SJSA1 (cell line): ENCODE measurements at regions not wholly inside any gene's neighbourhood (a gene's known extent, or its start where the extent isn't known, plus 50 kb on each side); places are given as distances from the start of the nearest gene placed in this dataset.

Experiments
- DNase-seq, 2 experiments: peaks; one replicate each; pipeline ENCODE4 v3.0.0-alpha.2; 2015 to 2020; ENCODE audit warnings: low spot score in 2 of 2, low read depth in 1 of 2
- H3K27ac ChIP-seq: fragments of 250-450 bp; sonication (Bioruptor Pico); 2 replicates; pipeline ENCODE4 v1.5.1; 2020; ENCODE audit warnings: mild to moderate bottlenecking, moderate library complexity
- H3K27me3 ChIP-seq: fragments of 250-450 bp; sonication (Bioruptor Pico); replicated peaks from 2 replicates; pipeline ENCODE4 v1.5.1; 2020; ENCODE audit warnings: mild to moderate bottlenecking, moderate library complexity
- H3K36me3 ChIP-seq: fragments of 250-450 bp; sonication (Bioruptor Pico); 2 replicates; pipeline ENCODE4 v1.5.1; 2020; ENCODE audit warnings: mild to moderate bottlenecking
- H3K4me1 ChIP-seq: fragments of 250-450 bp; sonication (Bioruptor Pico); replicated peaks from 2 replicates; pipeline ENCODE4 v1.6.1; 2021; ENCODE audit warnings: mild to moderate bottlenecking
- H3K4me3 ChIP-seq: fragments of 250-450 bp; sonication (Bioruptor Pico); 2 replicates; pipeline ENCODE4 v1.5.1; 2020; ENCODE audit warnings: mild to moderate bottlenecking
- H3K9me3 ChIP-seq: fragments of 250-450 bp; sonication (Bioruptor Pico); replicated peaks from 2 replicates; pipeline ENCODE4 v1.5.1; 2020; ENCODE audit warnings: mild to moderate bottlenecking

DNA sequence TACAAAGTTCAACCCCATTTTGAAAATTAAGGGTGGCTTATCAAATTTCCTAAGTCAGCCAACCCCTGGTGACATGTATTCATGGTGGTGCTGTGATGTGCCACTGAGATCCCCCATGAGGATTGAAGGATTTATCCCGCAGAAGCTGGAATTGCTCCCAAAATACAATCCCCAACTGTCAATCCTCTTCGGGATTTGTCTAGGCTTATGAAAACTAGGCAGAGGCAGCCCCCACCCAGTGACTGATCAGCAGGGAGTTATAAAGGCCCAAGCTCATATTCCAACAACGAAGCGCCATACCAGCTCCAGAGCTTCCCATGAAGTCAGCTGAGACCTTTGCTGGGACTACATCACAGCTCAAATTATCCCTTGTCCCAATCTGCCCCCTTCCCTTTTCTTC, 316.0 kb downstream of the ENC1 start:
- Histone ChIP-seq H3K36me3 (no peaks in the 10 kb centered on the region), H3K27ac (no peak overlapping the region), H3K27me3 (no peaks in the 10 kb centered on the region), H3K4me1 (peaks cover 16% of the 10 kb centered on the region), H3K4me3 (no peak overlapping the region), H3K9me3 (no peaks in the 10 kb centered on the region)
- no peak for DNase-seq

DNA sequence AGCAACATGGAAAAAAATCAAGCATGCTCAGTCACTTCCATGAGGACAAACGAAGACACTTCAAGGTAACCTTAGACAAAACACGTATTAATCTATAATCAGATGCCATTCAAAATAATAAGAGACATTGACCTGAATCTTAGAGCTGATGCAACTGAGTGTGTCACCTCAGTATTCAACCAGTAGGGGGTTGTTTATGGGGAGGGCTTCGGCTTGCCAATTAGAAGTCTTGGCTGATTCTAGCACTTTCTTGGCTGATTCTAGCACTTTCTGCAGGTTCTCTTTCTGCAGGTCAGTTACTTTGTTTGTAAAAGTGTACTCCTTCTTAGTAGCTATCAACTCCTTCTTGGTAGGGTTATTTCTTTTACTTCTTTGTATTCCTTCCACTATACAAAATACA, 317.6 kb downstream of the ENC1 start:
- Histone ChIP-seq H3K27ac (no peak overlapping the region), H3K4me1 (peaks cover 23% of the 10 kb centered on the region), H3K36me3 (no peaks in the 10 kb centered on the region), H3K27me3 (no peaks in the 10 kb centered on the region), H3K9me3 (no peaks in the 10 kb centered on the region), H3K4me3 (no peak overlapping the region)
- DNase-seq = no peak

DNA sequence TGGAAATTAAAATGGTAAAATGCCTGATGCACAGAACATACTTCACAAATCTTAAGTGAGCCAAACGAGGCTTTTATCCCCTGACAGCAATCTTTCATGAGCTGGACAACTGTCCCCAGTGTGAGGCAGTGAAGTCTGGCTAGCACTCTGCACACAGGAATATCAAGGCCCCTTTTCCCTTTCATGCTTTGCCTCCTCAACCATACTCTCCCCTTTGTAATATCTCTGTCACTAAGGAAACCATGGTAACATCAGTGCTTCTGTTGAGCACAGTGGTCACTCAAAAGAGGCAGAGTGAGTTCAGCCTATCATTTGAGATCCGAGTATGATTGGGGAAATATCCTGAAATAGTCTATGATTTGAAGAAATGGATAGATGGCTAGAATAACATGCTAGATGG, 318.3 kb downstream of the ENC1 start:
- peaks cover 17% of the 10 kb centered on the region for H3K4me1 ChIP-seq
- H3K9me3 ChIP-seq = no peaks in the 10 kb centered on the region
- H3K27me3 ChIP-seq = no peaks in the 10 kb centered on the region
- no peak overlapping the region for H3K27ac ChIP-seq
- H3K4me3 ChIP-seq = no peak overlapping the region
- no peaks in the 10 kb centered on the region for H3K36me3 ChIP-seq
- DNase-seq = no peak

DNA sequence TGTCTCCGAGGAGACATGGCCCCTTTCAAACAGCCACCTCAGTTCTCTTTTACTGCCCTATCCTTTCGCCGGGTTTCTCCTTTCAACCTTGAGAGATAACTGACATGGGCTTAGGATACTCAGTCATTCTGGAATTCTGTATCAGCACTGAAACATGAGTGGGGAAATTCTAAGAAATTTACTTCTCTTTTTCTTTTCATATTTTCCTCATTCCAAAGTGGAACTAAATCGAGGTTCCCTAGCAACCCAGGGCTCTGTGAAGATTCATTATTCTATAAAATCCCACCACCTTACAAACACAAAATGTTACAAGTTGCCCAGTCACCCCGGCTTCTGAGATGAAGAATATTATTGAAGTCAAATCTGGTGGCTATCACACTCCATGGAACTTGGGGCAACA, 319.2 kb downstream of the ENC1 start:
- peaks cover 17% of the 10 kb centered on the region for H3K4me1 ChIP-seq
- H3K36me3 ChIP-seq = no peaks in the 10 kb centered on the region
- H3K4me3 ChIP-seq = no peak overlapping the region
- H3K27ac ChIP-seq = no peak overlapping the region
- H3K27me3 ChIP-seq = no peaks in the 10 kb centered on the region
- DNase-seq = no peak
- H3K9me3 ChIP-seq = no peaks in the 10 kb centered on the region

DNA sequence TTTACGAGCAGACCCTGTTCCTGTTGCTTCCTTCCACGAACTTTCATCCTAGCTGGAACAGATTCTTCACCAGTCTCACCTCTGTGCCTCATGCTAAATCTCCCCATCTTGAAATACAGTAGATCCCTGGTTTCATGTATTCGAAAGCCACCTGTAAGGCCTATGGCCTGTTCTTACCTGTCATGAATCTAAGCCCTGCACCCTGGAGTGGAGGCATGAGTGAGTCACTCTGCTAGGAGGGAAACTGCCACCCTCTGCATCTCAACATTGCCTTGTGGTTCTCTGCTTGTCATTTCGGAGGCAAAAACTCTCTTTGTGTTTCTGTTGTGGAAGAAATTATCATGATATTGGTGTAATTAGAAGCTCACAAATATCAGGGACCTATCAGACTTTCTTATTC, 320.0 kb downstream of the ENC1 start:
- no peak for DNase-seq
- H3K9me3 ChIP-seq = no peaks in the 10 kb centered on the region
- H3K36me3 ChIP-seq = no peaks in the 10 kb centered on the region

DNA sequence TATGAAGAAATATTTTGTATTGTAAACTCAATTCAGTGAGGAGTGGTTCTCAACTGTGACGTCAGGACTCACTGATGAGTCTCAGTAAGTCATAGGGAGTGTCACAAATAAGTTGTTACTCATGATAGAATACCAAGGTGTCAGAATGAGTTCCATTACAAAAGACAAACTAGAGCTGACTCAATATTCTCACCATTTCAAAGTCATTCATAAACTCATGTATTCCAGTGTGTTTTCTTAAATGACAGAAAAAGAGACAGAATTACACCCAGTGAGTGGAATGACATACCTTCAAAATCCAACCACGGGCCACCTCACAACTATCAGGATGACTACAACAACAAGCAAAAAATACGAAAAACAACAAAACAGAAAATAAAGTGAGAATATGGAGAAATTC, 321.5 kb downstream of the ENC1 start:
- Histone ChIP-seq H3K4me1 (peaks cover 33% of the 10 kb centered on the region), H3K9me3 (no peaks in the 10 kb centered on the region), H3K27ac (no peak overlapping the region), H3K27me3 (no peaks in the 10 kb centered on the region), H3K4me3 (no peak overlapping the region), H3K36me3 (no peaks in the 10 kb centered on the region)
- no peak for DNase-seq

More for the DNA sequence above, 320.0 kb downstream of the ENC1 start:
- H3K4me3 ChIP-seq = no peak overlapping the region
- no peaks in the 10 kb centered on the region for H3K27me3 ChIP-seq
- H3K27ac ChIP-seq = no peak overlapping the region
- H3K4me1 ChIP-seq = peaks cover 24% of the 10 kb centered on the region

DNA sequence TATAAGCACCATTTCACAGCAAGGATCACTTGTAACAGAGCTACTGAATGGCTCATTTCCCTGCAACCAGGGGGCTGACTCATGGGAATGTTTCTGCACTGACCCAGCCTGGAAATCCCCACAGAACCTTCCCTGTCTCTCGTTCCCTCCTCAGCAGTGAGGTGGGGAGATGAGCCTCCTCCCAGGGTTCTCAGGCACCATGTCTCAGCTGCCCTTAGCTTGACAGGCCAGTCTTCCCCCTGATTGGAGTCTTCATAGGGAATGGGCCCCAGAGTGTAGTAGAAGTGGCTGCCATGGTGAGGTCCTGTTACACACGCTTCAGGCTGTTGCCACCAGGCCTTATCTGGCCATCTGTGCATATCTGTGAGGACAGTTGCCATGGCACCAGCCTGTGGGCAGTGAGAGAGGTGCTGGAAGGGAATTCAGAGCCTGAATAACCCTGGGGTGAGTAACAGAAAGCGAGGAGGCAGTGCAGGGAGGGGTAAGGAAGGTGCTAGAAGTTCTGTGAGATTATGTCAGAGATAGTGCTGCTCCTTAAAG, 324.4 kb downstream of the ENC1 start:
- peaks cover 33% of the 10 kb centered on the region for H3K4me1 ChIP-seq
- no peaks in the 10 kb centered on the region for H3K9me3 ChIP-seq
- no peak overlapping the region for H3K4me3 ChIP-seq
- peak; percentile 92 to 95 for DNase-seq
- H3K27ac ChIP-seq = peak overlapping the region; percentile 95
- H3K36me3 ChIP-seq = no peaks in the 10 kb centered on the region
- no peaks in the 10 kb centered on the region for H3K27me3 ChIP-seq

DNA sequence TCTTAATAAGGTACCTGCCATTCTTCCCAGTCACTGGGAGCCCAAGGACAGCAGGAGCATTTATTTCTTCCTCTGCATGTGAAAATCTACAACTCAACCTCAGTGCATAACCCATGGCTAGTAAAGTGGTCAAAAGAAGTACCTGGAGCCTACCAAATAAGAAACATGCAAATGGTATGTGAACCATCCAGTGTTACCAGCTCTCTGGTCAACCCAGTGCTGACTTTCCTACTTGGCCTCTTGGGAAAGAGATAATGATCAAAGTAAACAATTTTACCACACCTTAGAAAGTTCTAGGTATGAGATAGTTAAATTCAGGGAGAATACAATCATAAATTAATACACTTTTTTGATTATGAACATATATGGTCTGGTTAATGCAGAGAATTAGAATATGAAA, 325.6 kb downstream of the ENC1 start:
- H3K27ac ChIP-seq = peak overlapping the region; percentile 95

DNA sequence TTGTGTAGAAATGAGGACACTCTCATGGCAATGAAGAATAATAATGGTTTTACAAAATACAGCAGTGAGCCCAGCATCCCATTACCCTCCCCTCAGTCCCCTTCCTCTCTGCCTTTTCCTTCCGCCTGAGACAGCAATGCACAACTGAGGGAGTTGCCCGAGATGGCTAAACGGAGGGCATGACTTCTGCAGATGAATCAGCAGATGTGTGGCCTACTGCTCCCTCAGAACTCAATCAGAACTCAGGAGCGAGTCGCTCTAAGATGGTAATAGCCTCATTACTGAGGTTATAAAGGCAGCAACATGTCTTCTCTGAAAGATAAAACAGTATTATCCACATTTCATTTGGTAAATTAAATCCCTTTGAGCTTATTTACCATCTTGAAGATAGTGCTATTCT, 326.6 kb downstream of the ENC1 start:
- no peaks in the 10 kb centered on the region for H3K27me3 ChIP-seq
- no peaks in the 10 kb centered on the region for H3K9me3 ChIP-seq
- H3K4me3 ChIP-seq = no peak overlapping the region
- H3K4me1 ChIP-seq = peaks cover 28% of the 10 kb centered on the region
- H3K36me3 ChIP-seq = no peaks in the 10 kb centered on the region
- DNase-seq = no peak
- H3K27ac ChIP-seq = no peak overlapping the region

More for the DNA sequence above, 325.6 kb downstream of the ENC1 start:
- no peaks in the 10 kb centered on the region for H3K27me3 ChIP-seq
- no peaks in the 10 kb centered on the region for H3K9me3 ChIP-seq
- peaks cover 33% of the 10 kb centered on the region for H3K4me1 ChIP-seq
- H3K36me3 ChIP-seq = no peaks in the 10 kb centered on the region
- H3K4me3 ChIP-seq = no peak overlapping the region
- no peak for DNase-seq

DNA sequence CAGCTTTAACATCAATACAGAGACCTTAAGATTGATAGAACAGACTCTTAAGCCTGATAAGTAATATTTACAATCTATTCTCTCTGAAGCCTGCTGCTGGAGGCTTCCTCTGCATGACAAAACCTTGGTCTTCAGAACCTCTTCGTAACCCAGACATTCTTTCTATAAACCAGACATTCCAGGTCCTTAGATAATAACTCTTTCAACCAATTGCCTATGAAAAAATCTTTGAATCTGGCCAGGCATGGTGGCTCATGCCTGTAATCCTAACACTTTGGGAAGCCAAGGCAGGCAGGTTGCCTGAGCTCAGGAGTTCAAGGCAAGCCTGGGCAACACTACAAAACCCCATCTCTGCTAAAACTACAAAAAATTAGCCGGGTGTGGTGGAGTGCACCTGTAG, 327.8 kb downstream of the ENC1 start:
- Histone ChIP-seq H3K27ac (no peak overlapping the region), H3K4me1 (peaks cover 26% of the 10 kb centered on the region), H3K27me3 (no peaks in the 10 kb centered on the region), H3K4me3 (no peak overlapping the region), H3K9me3 (no peaks in the 10 kb centered on the region), H3K36me3 (no peaks in the 10 kb centered on the region)
- no peak for DNase-seq

DNA sequence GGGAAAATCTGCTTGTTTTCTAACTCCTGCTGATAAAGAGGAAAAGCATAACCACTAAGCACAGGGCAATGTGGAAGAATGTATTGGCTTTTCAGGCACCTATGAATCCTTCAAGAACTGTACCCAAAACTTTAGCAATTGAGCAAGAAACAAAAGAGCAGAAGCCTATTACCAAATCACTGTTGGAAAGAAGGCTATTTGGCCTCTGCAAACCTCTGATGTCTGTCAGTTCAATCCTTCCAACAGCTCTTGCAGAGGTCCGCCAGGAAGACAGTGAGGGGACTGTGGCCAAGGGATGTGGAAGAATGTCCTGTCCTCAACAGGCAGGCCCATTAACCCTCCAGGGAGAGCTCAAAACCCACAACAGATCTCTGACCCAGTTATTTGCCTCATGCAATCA, 328.6 kb downstream of the ENC1 start:
- Histone ChIP-seq H3K4me1 (peaks cover 23% of the 10 kb centered on the region), H3K9me3 (no peaks in the 10 kb centered on the region), H3K36me3 (no peaks in the 10 kb centered on the region), H3K27me3 (no peaks in the 10 kb centered on the region), H3K4me3 (no peak overlapping the region), H3K27ac (no peak overlapping the region)
- DNase-seq = no peak

DNA sequence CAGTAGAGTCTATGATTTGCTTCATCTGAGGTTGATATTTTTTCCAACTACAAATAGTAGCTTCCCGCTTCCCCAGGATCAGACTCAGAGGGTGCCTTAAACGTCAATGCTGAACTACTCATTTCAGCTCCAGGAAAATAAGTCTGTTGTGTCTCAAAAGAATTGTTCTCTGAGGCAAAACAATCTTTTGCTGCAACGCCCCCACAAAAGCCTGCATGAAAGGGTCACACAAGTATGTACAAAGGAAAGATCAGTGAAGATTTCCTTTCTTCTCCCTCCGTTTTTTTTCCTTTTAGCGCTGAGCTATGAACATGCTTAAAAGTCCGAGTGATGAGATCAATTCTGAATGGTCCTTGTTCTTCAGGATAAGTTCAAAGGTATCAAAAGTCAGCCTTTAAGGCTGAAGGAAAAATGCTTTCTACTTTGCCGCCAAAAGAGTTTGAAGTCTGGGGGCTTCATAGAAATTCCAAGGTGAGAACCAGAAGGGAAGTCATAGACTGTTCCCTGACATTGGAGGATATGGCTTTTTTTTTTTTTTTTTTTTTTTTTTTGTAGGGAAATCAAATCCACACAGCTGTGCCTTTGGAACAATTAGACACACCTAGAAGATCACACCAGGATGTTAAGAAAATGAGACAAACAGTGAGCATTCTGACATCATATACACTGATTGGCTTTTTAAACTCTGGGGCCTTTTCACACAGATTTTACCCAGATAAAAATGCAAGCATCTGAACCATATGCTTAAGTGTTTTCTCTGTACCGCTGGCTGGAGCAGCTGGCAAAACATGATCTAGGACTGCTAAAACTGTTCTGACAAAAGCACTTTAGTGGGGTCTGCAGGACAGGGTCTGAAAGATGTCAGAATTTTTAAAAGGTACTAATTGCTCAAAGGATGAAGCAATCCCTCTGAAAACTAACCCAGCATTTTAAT, 329.3 kb downstream of the ENC1 start:
- H3K4me1 ChIP-seq = peaks cover 16% of the 10 kb centered on the region
- H3K27ac ChIP-seq = no peak overlapping the region
- H3K4me3 ChIP-seq = no peak overlapping the region
- H3K9me3 ChIP-seq = no peaks in the 10 kb centered on the region
- no peak for DNase-seq
- no peaks in the 10 kb centered on the region for H3K36me3 ChIP-seq
- no peaks in the 10 kb centered on the region for H3K27me3 ChIP-seq

DNA sequence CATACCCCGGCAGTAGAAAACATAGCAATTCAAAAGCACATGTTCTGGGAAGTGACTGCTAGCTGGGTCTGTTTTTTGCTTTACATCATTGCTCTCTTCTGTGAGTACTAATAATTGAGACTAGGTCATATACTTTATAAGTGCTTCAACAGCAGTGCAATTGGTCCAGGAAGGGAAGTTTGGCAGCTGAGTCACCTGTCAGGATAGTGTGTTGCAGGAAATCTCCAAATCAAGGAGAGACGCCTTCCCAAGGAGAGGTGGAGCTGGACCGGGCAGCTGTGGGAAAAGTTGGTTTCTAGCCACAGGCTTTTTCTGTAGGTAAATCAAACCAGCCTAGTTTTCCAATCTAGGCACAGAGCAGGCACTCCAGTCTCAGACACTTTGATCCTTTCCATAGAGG, 330.1 kb downstream of the ENC1 start:
- H3K27ac ChIP-seq = no peak overlapping the region
- no peaks in the 10 kb centered on the region for H3K27me3 ChIP-seq
- H3K36me3 ChIP-seq = no peaks in the 10 kb centered on the region
- no peak overlapping the region for H3K4me3 ChIP-seq
- DNase-seq = no peak
- H3K9me3 ChIP-seq = no peaks in the 10 kb centered on the region
- H3K4me1 ChIP-seq = peaks cover 8% of the 10 kb centered on the region

DNA sequence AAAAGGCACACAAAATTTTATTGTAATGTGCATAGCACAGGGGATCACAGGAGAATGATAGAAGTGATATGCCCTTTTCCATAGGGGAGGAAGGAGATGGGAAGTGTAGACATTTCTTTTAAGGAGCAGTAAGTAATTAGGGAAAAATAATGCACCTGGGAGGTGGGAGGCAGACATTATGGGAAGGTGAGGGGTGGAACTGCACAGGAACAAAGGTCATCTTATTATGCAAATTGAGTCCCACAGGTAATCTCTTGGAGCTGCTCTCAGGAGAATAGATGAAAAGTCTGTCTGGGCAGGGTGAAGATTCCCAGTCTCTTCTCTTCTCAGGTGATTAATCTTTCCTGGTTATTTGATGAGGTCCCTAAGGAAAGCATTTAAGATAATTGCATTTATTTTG, 331.5 kb downstream of the ENC1 start:
- Histone ChIP-seq H3K4me3 (no peak overlapping the region), H3K4me1 (no peaks in the 10 kb centered on the region), H3K9me3 (no peaks in the 10 kb centered on the region), H3K27ac (no peak overlapping the region), H3K27me3 (no peaks in the 10 kb centered on the region), H3K36me3 (no peaks in the 10 kb centered on the region)
- no peak for DNase-seq
